ENCODE measurements at regions not wholly inside any gene's neighbourhood (a gene's known extent, or its start where the extent isn't known, plus 50 kb on each side); places are given as distances from the start of the nearest gene placed in this dataset.

GRCh38 chr1:5379176-5379759 is 613.0 kb downstream of the NPHP4 start:
- DNase-seq (ENCODE audit: low read depth in 2 of 2) = no peak

- DNase-seq (ENCODE audit: low read depth in 2 of 2) = no peak
Measured at GRCh38 chr1:5376538-5377247, 615.5 kb downstream of the NPHP4 start.

- no peak for DNase-seq (ENCODE audit: low read depth in 2 of 2)
Measured at GRCh38 chr1:5375481-5375880, 616.7 kb downstream of the NPHP4 start.

GRCh38 chr1:5374192-5374591 is 618.0 kb downstream of the NPHP4 start:
- DNase-seq (ENCODE audit: low read depth in 2 of 2) = no peak

- no peak for DNase-seq (ENCODE audit: low read depth in 2 of 2)
Measured at GRCh38 chr1:5373281-5373680, 618.9 kb downstream of the NPHP4 start.

- DNase-seq (ENCODE audit: low read depth in 2 of 2) = no peak
Measured at GRCh38 chr1:5371270-5371669, 621.0 kb downstream of the NPHP4 start.

GRCh38 chr1:5370311-5370710 is 621.9 kb downstream of the NPHP4 start:
- no peak for DNase-seq (ENCODE audit: low read depth in 2 of 2)

GRCh38 chr1:5369223-5369622 is 623.0 kb downstream of the NPHP4 start:
- DNase-seq (ENCODE audit: low read depth in 2 of 2) = no peak

GRCh38 chr1:5368201-5368600 is 624.0 kb downstream of the NPHP4 start:
- DNase-seq (ENCODE audit: low read depth in 2 of 2) = no peak

- no peak for DNase-seq (ENCODE audit: low read depth in 2 of 2)
Measured at GRCh38 chr1:5367306-5367705, 624.9 kb downstream of the NPHP4 start.

GRCh38 chr1:5365751-5366150 is 626.5 kb downstream of the NPHP4 start:
- no peak for DNase-seq (ENCODE audit: low read depth in 2 of 2)

GRCh38 chr1:5364591-5364990 is 627.6 kb downstream of the NPHP4 start:
- DNase-seq (ENCODE audit: low read depth in 2 of 2) = no peak

GRCh38 chr1:5354681-5355080 is 637.5 kb downstream of the NPHP4 start:
- no peak for DNase-seq (ENCODE audit: low read depth in 2 of 2)

- no peak for DNase-seq (ENCODE audit: low read depth in 2 of 2)
Measured at GRCh38 chr1:5351366-5351765, 640.9 kb downstream of the NPHP4 start.

GRCh38 chr1:5349526-5349925 is 642.7 kb downstream of the NPHP4 start:
- no peak for DNase-seq (ENCODE audit: low read depth in 2 of 2)

- no peak for DNase-seq (ENCODE audit: low read depth in 2 of 2)
Measured at GRCh38 chr1:5348732-5349465, 643.3 kb downstream of the NPHP4 start.

GRCh38 chr1:5347726-5348125 is 644.5 kb downstream of the NPHP4 start:
- no peak for DNase-seq (ENCODE audit: low read depth in 2 of 2)

GRCh38 chr1:5345556-5345955 is 646.7 kb downstream of the NPHP4 start:
- DNase-seq (ENCODE audit: low read depth in 2 of 2) = no peak

- DNase-seq (ENCODE audit: low read depth in 2 of 2) = no peak
Measured at GRCh38 chr1:5343256-5344020, 648.8 kb downstream of the NPHP4 start.

GRCh38 chr1:5342830-5343229 is 649.4 kb downstream of the NPHP4 start:
- DNase-seq (ENCODE audit: low read depth in 2 of 2) = no peak

- DNase-seq (ENCODE audit: low read depth in 2 of 2) = no peak
Measured at GRCh38 chr1:5342172-5342571, 650.1 kb downstream of the NPHP4 start.

- no peak for DNase-seq (ENCODE audit: low read depth in 2 of 2)
Measured at GRCh38 chr1:5341471-5341870, 650.8 kb downstream of the NPHP4 start.

Data from stimulated activated CD4-positive, alpha-beta T cell treated with anti-CD3 and anti-CD28 coated beads, Interleukin-4, amount 100 ng/mL, for 48 hours (primary cell).